ENCODE measurements at regions not wholly inside any gene's neighbourhood (a gene's known extent, or its start where the extent isn't known, plus 50 kb on each side); places are given as distances from the start of the nearest gene placed in this dataset.

DNA sequence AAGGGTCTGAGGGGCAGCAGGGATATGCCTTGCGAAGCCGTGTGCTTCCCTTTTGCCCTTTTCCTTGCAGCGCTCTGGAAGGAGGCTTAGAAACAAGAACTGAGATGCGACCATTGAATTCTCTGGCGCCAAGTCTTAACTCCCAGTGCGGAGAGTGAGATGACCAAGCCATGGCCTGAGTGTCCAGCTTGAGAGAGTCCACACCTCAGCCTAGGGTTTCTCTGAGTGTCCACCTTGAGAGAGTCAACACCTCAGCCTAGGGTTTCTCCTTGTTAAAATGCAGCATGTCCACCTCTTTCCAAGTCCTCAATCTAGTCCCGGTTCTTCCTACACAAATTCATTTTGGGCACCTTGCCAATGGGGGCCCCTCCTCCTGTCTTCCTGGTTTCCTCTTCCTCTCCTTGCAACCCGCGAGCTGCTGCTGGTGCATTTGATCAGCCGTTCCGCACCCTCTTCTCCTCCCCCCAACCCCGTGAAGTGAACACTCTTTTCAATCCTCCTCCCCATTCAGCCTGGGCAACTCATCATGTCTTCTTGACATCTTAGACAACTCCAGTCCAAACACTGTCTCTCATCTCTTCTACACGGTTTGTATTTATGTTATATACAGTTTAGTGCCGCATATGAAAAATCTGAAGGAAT, 178.2 kb upstream of the PITRM1 start:
- TF ChIP-seq, protein P1, sequence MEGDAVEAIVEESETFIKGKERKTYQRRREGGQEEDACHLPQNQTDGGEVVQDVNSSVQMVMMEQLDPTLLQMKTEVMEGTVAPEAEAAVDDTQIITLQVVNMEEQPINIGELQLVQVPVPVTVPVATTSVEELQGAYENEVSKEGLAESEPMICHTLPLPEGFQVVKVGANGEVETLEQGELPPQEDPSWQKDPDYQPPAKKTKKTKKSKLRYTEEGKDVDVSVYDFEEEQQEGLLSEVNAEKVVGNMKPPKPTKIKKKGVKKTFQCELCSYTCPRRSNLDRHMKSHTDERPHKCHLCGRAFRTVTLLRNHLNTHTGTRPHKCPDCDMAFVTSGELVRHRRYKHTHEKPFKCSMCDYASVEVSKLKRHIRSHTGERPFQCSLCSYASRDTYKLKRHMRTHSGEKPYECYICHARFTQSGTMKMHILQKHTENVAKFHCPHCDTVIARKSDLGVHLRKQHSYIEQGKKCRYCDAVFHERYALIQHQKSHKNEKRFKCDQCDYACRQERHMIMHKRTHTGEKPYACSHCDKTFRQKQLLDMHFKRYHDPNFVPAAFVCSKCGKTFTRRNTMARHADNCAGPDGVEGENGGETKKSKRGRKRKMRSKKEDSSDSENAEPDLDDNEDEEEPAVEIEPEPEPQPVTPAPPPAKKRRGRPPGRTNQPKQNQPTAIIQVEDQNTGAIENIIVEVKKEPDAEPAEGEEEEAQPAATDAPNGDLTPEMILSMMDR (conservative IDR thresholded peaks at IDR 0.05; ENCODE audit: low read depth, low read length), result no peak
- TF ChIP-seq POLR2A (IDR thresholded peaks at IDR 0.05; ENCODE audit: low read depth, low read length), result no peak
